ENCODE measurements at regions not wholly inside any gene's neighbourhood (a gene's known extent, or its start where the extent isn't known, plus 50 kb on each side); places are given as distances from the start of the nearest gene placed in this dataset.
"Not testable (repeated sequence)": the region's sequence is repeated elsewhere in the genome, so short reads cannot be mapped to it uniquely, and the experiment has no call there.

GRCh38 chr6:8944548-8944947, 509.2 kb upstream of the SLC35B3 start:
- no peak for DNase-seq

DNA sequence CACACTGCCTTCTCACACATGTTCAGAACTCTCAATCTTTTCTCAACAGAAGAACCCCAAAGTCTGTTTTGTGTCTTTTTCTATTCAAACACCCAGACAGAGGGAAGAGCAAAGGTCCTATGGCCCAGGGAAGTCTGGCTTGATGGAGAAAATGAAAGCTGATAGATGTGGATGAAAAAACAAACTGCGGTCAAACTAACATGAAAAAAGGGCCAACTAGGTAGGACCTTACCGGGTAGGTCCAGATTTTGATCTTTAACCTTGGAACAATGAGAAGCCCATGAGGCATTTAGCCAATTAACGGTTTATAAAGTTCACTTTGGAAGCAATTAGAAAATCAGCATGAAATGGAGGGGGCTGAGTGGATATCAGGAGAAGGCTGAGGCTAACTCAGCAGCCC, 507.7 kb upstream of the SLC35B3 start:
- DNase-seq, result no peak

DNA sequence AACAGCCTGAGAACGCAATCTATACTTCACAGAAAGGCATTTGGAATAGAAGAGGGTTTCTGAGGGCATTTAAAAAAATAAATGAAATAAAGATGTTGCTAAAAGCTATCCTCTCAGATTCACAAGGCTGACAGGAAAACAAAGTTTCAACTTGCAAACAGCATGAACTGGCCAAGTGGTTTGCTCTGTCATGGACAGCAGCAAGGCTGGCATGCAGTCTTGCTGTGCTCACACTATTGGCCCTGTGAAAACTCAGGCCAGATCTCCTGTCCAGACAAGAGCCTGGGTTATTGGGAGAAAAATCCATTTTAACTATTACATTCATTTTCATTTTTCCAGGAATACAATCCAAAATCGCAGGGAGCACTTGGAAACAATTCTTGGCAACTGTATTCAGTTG, 506.2 kb upstream of the SLC35B3 start:
- DNase-seq, result no peak

- DNase-seq, result no peak
Measured at GRCh38 chr6:8940356-8940755, 505.0 kb upstream of the SLC35B3 start.

DNA sequence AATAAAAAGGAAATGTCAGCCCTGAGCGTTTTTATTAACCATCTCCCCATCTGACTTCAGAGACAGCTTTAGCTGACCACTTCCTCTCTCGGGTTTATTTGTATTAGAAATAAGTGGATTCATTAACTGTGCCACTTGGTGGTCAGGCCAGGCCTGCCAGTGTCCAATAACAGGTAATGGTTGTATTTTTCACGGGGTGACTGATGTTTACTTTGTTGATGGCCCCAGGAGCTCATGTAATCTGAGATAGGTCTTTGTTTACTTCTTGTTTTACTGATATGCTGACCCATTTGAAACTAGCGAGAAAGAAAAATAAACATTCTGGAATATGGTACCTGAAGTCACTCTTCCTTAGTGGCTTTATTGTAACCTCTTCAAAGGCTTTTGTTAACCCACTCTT, 504.3 kb upstream of the SLC35B3 start:
- DNase-seq, result no peak

DNA sequence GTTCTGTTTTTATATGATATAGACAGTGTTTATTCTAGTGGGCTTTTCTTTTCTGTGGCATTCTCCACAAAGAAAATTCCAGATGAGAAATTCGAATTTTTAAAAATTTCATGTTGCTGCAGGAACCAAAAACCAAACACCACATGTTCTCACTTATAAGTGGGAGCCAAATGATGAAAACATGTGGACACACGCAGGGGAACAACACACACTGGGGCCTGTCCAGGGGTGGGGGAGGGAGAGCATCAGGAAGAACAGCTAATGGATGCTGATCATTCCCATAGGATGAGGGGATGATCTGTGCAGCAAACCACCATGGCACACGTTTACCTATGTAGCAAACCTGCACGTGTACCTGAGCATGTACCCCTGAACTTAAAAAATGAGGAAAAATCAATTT, 499.0 kb upstream of the SLC35B3 start:
- no peak for DNase-seq

- no peak for DNase-seq
Measured at GRCh38 chr6:8930009-8930408, 494.7 kb upstream of the SLC35B3 start.

DNA sequence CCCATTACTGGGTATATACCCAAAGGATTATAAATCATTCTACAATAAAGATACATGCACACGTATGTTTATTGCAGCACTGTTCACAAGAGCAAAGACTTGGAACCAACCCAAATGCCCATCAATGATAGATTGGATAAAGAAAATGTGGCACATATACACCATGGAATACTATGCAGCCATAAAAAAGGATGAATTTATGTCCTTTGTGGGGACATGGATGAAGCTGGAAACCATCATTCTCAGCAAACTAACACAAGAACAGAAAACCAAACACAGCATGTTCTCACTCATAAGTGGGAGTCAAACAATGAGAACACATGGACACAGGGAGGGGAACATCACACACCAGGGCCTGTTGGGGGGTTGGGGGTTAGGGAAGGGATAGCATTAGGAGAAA, 484.9 kb upstream of the SLC35B3 start:
- DNase-seq, result not testable (repeated sequence)

GRCh38 chr6:8918196-8918595, 482.9 kb upstream of the SLC35B3 start:
- no peak for DNase-seq

GRCh38 chr6:8914700-8915099, 479.4 kb upstream of the SLC35B3 start:
- DNase-seq, result no peak

DNA sequence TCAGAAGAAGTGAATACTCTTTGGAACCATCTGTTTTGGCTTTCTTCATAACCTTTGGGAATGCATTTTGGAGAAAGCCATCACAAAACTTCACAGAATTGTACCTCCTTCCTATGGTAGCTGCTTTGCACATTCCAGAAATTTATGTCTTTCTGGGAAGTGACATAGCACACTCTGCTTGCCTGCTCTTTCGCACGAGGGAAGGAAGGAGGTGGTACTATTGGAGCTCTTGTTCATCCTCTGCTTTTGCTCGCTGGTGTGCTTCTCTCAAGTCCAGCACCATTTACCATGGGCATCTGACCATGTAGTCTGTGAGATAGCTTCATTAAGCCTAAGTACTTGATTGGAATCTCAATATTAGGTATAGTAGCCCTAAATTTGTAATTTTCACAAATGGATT, 473.3 kb upstream of the SLC35B3 start:
- DNase-seq, result no peak

DNA sequence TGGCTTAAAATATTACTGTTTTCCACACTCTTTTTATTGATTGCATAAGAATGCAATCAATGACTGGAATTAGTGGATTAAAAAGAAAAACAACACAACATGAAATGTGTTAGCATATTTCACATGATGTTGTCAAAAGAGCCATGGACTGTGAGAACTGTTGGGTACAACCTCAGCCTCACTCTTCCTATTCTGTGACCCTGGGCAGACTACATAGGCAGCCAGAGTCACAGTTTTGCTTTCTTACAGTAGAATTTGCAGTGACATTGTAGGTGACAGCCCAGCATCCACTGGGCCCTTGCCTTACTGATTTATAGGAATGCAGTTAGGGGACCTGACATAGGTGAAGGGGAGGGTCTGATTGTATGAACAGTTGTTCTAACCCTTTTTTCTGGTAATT, 471.4 kb upstream of the SLC35B3 start:
- DNase-seq, result no peak

DNA sequence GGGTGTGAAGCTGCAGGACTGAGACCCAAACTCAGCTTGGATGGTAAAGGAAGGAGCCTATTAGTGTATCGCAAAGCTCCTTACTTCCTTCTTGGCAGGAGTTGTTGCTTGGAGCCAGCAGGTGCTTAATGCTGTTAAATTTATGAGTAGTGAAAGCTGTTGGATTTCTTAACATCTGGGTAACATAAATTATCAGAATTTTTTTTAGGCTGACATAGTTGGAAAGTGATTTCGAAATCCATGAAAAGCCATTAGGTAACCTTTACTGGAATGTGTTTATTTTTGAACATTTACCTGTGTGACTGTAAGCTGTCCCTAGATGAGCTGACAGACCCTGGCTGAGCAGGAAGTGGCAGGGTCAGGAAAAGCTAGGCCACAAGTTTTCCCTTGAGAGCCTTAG, 470.4 kb upstream of the SLC35B3 start:
- DNase-seq, result no peak

- no peak for DNase-seq
Measured at GRCh38 chr6:8904754-8905153, 469.4 kb upstream of the SLC35B3 start.

DNA sequence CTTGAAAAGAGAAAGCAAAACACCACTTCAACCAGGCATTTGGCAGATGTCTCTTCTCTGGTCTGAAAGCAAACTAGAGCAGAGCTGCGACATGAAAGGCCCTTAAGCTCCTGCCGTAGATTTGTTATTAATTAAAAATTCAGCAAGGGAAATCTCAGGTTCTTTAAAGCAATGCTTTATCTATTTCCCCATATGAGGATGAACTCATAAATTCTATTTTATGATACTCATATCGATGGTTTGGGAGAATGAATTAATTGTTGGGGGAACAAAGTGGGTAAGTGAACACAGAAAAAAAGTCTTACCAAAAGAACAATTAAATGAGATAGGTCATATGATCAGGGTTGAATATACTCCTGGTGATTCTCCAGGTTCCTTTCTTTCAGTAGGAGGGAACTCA, 464.7 kb upstream of the SLC35B3 start:
- DNase-seq, result no peak

- no peak for DNase-seq
Measured at GRCh38 chr6:8889514-8889913, 454.2 kb upstream of the SLC35B3 start.

DNA sequence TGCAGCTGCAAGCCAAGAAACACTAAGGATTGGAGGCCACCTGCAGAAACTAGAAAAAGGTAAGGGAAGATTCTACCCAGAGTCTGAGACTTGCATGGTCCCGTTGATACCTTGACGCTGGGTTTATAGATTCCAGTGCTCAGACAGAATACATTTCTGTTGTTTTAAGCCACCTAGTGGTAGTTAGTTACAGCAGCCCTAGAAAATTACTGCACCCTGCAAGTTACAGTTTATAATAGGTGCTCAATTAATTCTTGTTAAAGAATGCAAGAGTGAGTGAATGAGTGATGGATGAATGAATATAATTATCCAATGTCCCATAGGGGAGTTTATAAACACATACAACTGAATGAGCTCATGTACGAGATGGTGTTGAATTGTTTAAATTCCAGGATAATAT, 453.1 kb upstream of the SLC35B3 start:
- no peak for DNase-seq

DNA sequence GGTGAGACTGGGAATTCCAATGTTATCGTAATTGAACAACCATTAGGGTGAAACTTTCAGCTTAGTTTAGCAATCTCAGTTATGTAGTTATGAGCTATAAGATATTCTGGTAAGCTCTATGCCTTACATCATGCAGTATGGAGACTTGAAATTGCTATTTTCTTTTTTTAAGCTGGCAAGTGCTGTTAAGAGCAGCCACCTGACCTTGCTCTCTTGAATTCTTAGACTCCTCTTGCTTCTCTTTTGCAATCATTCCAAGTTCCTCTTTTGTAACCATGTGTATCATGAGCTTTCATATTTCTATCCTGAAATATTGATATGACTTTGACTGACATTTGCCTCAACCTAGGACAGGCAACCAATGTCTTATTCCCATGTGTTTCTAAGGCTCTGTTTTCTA, 446.3 kb upstream of the SLC35B3 start:
- DNase-seq, result no peak

DNA sequence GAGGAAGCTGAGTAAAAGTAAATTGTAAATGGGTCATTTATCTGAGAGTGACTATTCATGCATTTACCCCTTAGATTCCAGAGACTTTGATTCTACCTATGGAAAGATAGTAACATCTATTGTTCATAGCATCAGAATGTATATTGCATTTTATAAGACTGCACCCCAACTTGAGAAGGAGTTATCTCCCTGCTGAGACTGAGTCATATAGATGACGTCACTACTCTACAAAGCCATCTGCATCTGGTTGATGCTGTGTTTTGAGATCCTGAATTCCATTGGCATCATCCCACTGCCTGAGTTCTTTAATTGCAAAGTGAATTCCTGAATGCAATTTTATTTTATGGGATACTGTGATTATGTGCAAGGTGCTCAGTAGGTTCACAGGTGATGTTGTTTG, 444.0 kb upstream of the SLC35B3 start:
- DNase-seq, result no peak

GRCh38 chr6:8875986-8876385, 440.6 kb upstream of the SLC35B3 start:
- DNase-seq, result no peak

GRCh38 chr6:8872589-8872988, 437.2 kb upstream of the SLC35B3 start:
- DNase-seq, result no peak

- DNase-seq, result no peak
Measured at GRCh38 chr6:8865451-8865850, 430.1 kb upstream of the SLC35B3 start.

DNA sequence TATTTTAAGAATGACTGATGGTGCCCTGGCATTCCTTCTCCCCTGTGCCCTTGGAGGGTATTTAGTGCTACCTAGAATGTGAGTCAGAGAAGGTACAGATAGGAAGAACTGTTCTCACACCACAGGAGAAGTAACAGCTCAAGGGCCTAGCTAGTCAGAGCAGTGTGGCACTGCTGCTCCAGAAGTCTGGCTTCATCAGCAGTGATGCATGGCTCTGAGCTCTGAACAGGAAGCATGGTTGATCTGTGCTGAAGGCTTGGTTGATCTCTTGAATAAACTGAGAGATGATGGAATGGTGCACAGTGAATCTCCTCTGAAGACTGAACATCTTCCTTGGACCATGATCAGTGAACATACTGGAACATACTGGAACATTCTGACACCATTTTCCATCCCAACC, 425.3 kb upstream of the SLC35B3 start:
- DNase-seq, result no peak

GRCh38 chr6:8859501-8859900, 424.2 kb upstream of the SLC35B3 start:
- DNase-seq, result peak; percentile 33

DNA sequence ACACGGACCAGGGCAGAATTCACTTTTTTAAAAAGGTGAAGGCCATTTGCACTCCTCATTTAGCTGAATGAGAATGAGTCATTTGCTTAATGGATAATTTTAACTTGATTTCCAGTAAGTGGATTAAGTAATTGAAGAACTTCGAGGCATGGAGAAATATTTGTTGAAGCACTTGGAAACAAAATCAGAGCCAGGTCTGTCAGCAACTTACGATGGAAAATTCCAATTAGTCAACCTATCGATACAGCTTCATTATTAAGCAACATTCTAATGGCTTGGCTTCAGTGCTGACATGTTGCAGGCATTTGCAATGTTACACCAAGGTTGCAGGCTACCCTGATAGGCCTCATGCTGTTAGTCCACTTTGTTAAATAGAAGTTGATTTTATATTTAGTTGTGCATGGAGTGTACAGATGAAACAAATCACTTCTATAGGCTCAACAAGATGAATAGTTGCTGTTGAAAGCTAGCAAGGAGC, 423.5 kb upstream of the SLC35B3 start:
- DNase-seq, result peak; percentile 24

DNA sequence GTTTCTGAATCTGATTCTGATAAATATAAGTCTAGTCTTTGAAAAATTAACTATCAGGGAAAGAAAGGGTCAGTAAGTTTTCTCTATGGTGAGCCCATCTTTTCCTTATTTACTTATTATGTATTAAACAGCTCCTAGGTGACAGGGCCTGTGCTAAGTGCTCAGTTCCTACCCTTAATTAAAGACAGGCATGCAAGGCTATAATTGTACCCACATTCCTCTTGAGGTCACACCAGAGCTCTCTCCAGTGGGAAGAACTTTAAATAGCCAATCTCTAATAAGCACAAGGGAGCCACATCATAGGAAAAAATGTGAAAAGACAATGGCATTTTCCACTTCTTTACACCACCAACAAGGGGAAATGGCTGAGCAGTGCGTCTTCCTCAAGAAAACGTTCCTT, 421.8 kb upstream of the SLC35B3 start:
- peak; percentile 42 for DNase-seq
